GM12891 (cell line): ENCODE measurements at regions not wholly inside any gene's neighbourhood (a gene's known extent, or its start where the extent isn't known, plus 50 kb on each side); places are given as distances from the start of the nearest gene placed in this dataset.

Experiments used
- DNase-seq: peaks from one replicate; pipeline ENCODE4 v3.0.0; 2011; ENCODE audit warnings: low spot score; ENCODE audit not compliant: insufficient read length
- FAIRE-seq: peaks from 2 replicates; lab custom pipeline; 2011; peaks lifted over from hg19 to GRCh38; lab: Jason Lieb, UNC
- PAX5 ChIP-seq: IDR thresholded peaks from 2 replicates; pipeline ENCODE4 v1.6.1; 2011; ENCODE audit warnings: low read length, moderate library complexity, mild to moderate bottlenecking; ENCODE audit not compliant: insufficient read depth, severe bottlenecking
- POLR2A ChIP-seq: IDR thresholded peaks from 2 replicates; pipeline ENCODE4 v1.6.1; 2011; ENCODE audit warnings: low read depth, low read length, control low read depth
- POLR2AphosphoS5 ChIP-seq: IDR thresholded peaks from 2 replicates; pipeline ENCODE4 v1.6.1; 2011; ENCODE audit warnings: low read depth, low read length, control low read depth
- POU2F2 ChIP-seq: IDR thresholded peaks from 2 replicates; pipeline ENCODE4 v1.6.1; 2011; ENCODE audit warnings: low read depth, mild to moderate bottlenecking, control low read depth, low read length, moderate library complexity
- SPI1 ChIP-seq: IDR thresholded peaks from 2 replicates; pipeline ENCODE4 v1.6.1; 2011; ENCODE audit warnings: low read depth, low read length, control low read depth
- TAF1 ChIP-seq: IDR thresholded peaks from 2 replicates; pipeline ENCODE4 v1.6.1; 2011; ENCODE audit warnings: low read depth, low read length, control low read depth

DNA sequence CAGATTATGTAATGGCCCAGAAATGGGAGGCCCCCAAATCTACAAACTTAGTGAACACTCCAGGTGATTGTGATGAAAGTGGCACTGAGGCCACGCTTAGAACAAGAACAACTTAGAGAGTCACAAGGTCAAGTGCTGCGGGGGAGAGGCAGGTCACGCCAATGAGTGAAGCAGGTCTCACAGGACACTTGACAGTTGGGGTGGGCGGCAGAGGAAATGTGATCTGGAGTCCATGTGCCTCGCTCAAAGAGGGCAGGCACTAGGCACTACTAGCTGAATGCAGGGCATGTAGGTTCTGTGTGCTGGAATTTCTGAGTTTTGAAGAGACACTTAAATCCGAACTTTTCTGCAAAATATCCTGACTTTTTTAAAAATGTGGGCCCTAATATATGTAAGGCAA, 193.2 kb upstream of the RORB start:
- DNase-seq (no peak), FAIRE-seq (no peak)
- TF ChIP-seq POLR2A (no peak), PAX5 (no peak), TAF1 (no peak), POLR2AphosphoS5 (no peak), SPI1 (no peak), POU2F2 (no peak)

DNA sequence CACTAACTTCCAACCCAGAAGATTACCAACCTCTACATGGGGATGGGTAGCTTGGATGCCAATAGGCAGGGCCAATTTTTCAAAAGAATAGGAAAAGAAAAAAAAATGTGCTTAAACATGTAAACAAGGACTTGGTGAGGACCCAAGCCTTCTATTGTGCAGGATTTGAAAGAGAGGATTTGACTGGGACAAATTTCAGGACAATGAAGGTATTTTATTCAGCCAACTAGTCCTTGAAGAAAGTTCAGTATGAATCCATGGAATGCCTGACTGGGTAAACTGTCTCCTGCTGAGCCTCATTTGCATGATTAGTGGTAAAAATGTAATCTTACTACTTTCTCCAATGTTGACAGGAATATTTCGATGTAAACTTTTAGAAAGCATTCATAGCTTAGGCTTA, 192.5 kb upstream of the RORB start:
- DNase-seq: no peak
- no peak for FAIRE-seq
- TF ChIP-seq POLR2A (no peak), POLR2AphosphoS5 (no peak), POU2F2 (no peak), TAF1 (no peak), SPI1 (no peak), PAX5 (no peak)

DNA sequence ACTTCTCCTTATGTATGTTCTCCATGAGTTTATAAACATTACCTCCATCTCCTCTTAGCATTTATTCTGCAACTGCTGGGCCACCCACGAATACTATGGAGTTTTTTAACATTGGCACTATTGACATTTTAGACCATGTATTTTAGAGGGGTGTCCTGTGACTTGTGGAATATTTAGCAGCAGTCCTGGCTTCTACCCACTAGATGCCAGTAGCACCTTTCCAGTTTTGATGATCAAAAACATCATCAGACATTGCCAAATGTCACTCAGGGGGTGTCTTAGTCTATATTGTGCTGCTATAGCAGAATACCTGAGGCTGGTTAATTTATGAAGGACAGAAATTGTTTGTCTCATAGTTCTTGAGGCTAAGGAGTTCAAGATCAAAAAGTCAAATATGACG, 187.5 kb upstream of the RORB start:
- TF ChIP-seq PAX5: no peak
- TF ChIP-seq SPI1: no peak
- no peak for TF ChIP-seq POLR2A
- DNase-seq (no peak), FAIRE-seq (no peak)

DNA sequence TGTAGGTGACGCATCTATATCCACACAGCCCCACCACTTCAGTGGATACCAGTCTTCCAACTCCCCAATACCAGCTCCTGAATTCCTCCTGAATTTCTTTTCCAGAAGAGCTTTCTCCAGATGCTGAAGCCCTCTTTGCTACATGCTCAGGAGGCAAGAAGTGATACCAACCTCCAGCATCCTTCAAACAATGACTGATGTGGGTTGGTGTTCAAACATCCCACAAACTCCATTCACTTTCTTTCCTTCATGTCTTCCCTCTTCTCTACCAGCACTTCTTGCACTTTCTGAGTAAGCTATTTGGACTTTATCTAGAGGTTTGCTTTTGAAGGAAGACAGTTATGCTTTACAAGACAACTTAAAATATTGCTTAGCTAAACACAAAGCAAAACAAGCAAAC, 179.9 kb upstream of the RORB start:
- FAIRE-seq: no peak
- no peak for DNase-seq
- TF ChIP-seq POLR2A (no peak), POU2F2 (no peak), TAF1 (no peak), POLR2AphosphoS5 (no peak), SPI1 (no peak), PAX5 (no peak)

GRCh38 chr9:74321396-74321795, 175.7 kb upstream of the RORB start:
- no peak for FAIRE-seq
- DNase-seq: no peak
- TF ChIP-seq POLR2A (no peak), TAF1 (no peak), POU2F2 (no peak), PAX5 (no peak), SPI1 (no peak), POLR2AphosphoS5 (no peak)

GRCh38 chr9:74322661-74323314, 174.3 kb upstream of the RORB start:
- DNase-seq (no peak), FAIRE-seq (no peak)
- no peak for TF ChIP-seq PAX5
- no peak for TF ChIP-seq POLR2A
- no peak for TF ChIP-seq TAF1
- no peak for TF ChIP-seq POLR2AphosphoS5
- TF ChIP-seq SPI1: no peak
- TF ChIP-seq POU2F2: no peak

GRCh38 chr9:74330487-74331214, 166.5 kb upstream of the RORB start:
- no peak for FAIRE-seq
- no peak for TF ChIP-seq POLR2A
- TF ChIP-seq POLR2AphosphoS5: no peak
- no peak for TF ChIP-seq POU2F2
- TF ChIP-seq SPI1: no peak
- TF ChIP-seq PAX5: no peak
- TF ChIP-seq TAF1: no peak
- DNase-seq: no peak

- FAIRE-seq: no peak
These were observed 165.5 kb upstream of the RORB start for GRCh38 chr9:74331607-74332006.

DNA sequence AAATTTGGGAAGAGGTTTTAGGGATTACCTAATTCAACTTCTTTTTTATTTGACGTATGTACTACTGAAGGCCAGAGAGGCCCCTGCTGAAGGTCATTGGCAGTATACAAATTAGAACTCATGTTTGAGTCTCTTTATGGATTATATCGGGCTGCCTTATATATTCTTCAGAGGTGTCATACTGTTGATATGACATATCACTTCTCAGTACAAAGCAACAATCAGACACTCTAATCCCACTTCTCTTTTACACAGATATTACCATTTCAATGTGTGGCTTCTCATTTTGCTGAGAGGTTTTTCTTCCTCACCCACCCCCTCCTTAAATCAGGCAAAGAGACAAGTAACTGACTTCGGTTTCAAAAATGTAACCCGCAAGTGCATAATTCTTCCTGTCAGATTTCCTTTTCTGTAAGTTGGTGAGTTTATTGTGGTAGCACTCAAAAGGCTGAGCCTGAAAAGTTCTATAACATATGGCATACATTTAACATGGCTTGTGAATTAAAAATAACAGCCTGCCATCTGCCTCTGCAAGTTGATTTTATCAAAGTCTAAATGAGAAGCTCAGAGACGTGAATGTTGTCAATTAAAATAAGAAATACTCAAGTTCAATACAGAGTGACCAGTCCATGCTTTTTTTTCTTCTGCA, 163.6 kb upstream of the RORB start:
- FAIRE-seq: no peak
- no peak for DNase-seq
- no peak for TF ChIP-seq POLR2AphosphoS5
- no peak for TF ChIP-seq TAF1
- TF ChIP-seq POU2F2: no peak
- no peak for TF ChIP-seq PAX5
- TF ChIP-seq SPI1: no peak
- TF ChIP-seq POLR2A: no peak

More at GRCh38 chr9:74331607-74332006, 165.5 kb upstream of the RORB start:
- TF ChIP-seq SPI1 (no peak), POLR2AphosphoS5 (no peak), PAX5 (no peak), POU2F2 (no peak), POLR2A (no peak), TAF1 (no peak)
- DNase-seq: no peak

GRCh38 chr9:74334271-74334670, 162.9 kb upstream of the RORB start:
- DNase-seq (no peak), FAIRE-seq (no peak)
- TF ChIP-seq POLR2AphosphoS5: no peak
